SK-N-MC (cell line): ENCODE measurements at regions not wholly inside any gene's neighbourhood (a gene's known extent, or its start where the extent isn't known, plus 50 kb on each side); places are given as distances from the start of the nearest gene placed in this dataset.

Source experiments
- EZH2 ChIP-seq: fragments of 200-600 bp; sonication (generic); IDR thresholded peaks from one replicate; pipeline ENCODE4 v1.6.1; 2017; ENCODE audit warnings: antibody characterized with exemption
- POLR2AphosphoS5 ChIP-seq: IDR thresholded peaks from 2 replicates; pipeline ENCODE4 v1.6.1; 2012; ENCODE audit warnings: mild to moderate bottlenecking, low read depth, low read length, borderline replicate concordance

- no peak for TF ChIP-seq EZH2
- no peak for TF ChIP-seq POLR2AphosphoS5
These were observed 110.1 kb upstream of the TBX3 start for GRCh38 chr12:114794049-114794558.
